ENCODE measurements at regions not wholly inside any gene's neighbourhood (a gene's known extent, or its start where the extent isn't known, plus 50 kb on each side); places are given as distances from the start of the nearest gene placed in this dataset.

GRCh38 chr11:87405356-87405755, 367.6 kb downstream of the TMEM135 start:
- TF ChIP-seq, protein P1, sequence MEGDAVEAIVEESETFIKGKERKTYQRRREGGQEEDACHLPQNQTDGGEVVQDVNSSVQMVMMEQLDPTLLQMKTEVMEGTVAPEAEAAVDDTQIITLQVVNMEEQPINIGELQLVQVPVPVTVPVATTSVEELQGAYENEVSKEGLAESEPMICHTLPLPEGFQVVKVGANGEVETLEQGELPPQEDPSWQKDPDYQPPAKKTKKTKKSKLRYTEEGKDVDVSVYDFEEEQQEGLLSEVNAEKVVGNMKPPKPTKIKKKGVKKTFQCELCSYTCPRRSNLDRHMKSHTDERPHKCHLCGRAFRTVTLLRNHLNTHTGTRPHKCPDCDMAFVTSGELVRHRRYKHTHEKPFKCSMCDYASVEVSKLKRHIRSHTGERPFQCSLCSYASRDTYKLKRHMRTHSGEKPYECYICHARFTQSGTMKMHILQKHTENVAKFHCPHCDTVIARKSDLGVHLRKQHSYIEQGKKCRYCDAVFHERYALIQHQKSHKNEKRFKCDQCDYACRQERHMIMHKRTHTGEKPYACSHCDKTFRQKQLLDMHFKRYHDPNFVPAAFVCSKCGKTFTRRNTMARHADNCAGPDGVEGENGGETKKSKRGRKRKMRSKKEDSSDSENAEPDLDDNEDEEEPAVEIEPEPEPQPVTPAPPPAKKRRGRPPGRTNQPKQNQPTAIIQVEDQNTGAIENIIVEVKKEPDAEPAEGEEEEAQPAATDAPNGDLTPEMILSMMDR (conservative IDR thresholded peaks at IDR 0.05; ENCODE audit: low read depth), result no peak

GRCh38 chr11:87401653-87402052, 363.9 kb downstream of the TMEM135 start:
- POLR2A ChIA-PET (ENCODE audit: low non-redundant PET), result no interaction called here

More at GRCh38 chr11:87405356-87405755, 367.6 kb downstream of the TMEM135 start:
- no peak overlapping the region for H3K27ac ChIP-seq
- ChIA-PET POLR2A (ENCODE audit: low non-redundant PET) (no interaction called here), CTCF (interaction anchor here (0.5 kb wide), 1 partner anchor 1121 kb away, joined by 4 read pairs; no protein-coding TSS in a partner anchor)
- DNase-seq (ENCODE audit: low spot score), result no peak

GRCh38 chr11:87399341-87399740, 361.6 kb downstream of the TMEM135 start:
- DNase-seq (ENCODE audit: low spot score), result no peak
- POLR2A ChIA-PET (ENCODE audit: low non-redundant PET), result no interaction called here
- CTCF ChIA-PET, result no interaction called here
- TF ChIP-seq, protein P1 (conservative IDR thresholded peaks at IDR 0.05; ENCODE audit: low read depth), result no peak
- H3K27ac ChIP-seq, result no peak overlapping the region

More at GRCh38 chr11:87401653-87402052, 363.9 kb downstream of the TMEM135 start:
- no peak overlapping the region for H3K27ac ChIP-seq
- CTCF ChIA-PET, result interaction anchor here (1.2 kb wide), 1 partner anchor 20 kb away, joined by 7 read pairs; no protein-coding TSS in a partner anchor
- TF ChIP-seq, protein P1 (conservative IDR thresholded peaks at IDR 0.05; ENCODE audit: low read depth), result no peak
- no peak for DNase-seq (ENCODE audit: low spot score)

DNA sequence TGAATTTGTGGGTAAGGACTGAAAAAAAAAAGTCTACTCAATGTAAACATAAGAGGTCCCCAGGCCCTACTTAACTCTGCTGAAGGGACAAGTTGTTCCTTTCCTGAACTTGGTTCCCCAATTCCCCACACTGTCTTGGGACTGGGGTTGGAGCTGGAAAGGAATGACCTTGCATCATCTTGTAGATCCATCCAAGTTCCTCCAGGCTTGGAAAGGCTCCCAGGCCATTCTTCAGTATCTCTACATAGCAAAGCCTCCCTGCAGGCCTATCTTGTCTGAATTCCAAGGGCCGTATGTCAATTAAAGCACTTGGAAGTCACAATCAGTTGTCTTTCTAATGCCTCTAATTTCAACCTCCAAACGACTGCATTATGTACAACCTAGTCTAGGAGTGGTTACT, 361.2 kb downstream of the TMEM135 start:
- ChIA-PET POLR2A (ENCODE audit: low non-redundant PET) (no interaction called here), CTCF (interaction anchor here (0.7 kb wide), 1 partner anchor 705 kb away, joined by 3 read pairs; no protein-coding TSS in a partner anchor)
- no peak overlapping the region for H3K27ac ChIP-seq
- TF ChIP-seq, protein P1 (conservative IDR thresholded peaks at IDR 0.05; ENCODE audit: low read depth), result no peak
- DNase-seq (ENCODE audit: low spot score), result no peak

- CTCF ChIA-PET, result no interaction called here
- no peak for DNase-seq (ENCODE audit: low spot score)
Observed at GRCh38 chr11:87397011-87397865, 359.5 kb downstream of the TMEM135 start.

GRCh38 chr11:87394924-87395323, 357.2 kb downstream of the TMEM135 start:
- POLR2A ChIA-PET (ENCODE audit: low non-redundant PET), result no interaction called here
- CTCF ChIA-PET, result no interaction called here
- TF ChIP-seq, protein P1 (conservative IDR thresholded peaks at IDR 0.05; ENCODE audit: low read depth), result no peak
- H3K27ac ChIP-seq, result no peak overlapping the region
- DNase-seq (ENCODE audit: low spot score), result no peak

More at GRCh38 chr11:87397011-87397865, 359.5 kb downstream of the TMEM135 start:
- TF ChIP-seq, protein P1 (conservative IDR thresholded peaks at IDR 0.05; ENCODE audit: low read depth), result no peak
- no peak overlapping the region for H3K27ac ChIP-seq
- POLR2A ChIA-PET (ENCODE audit: low non-redundant PET), result no interaction called here

Measured in RWPE1 (cell line).